GM12801 (cell line): ENCODE measurements at regions not wholly inside any gene's neighbourhood (a gene's known extent, or its start where the extent isn't known, plus 50 kb on each side); places are given as distances from the start of the nearest gene placed in this dataset.

ENCODE experiments used
- CTCF ChIP-seq: IDR thresholded peaks from one replicate; pipeline ENCODE4 v1.5.1; 2011; ENCODE audit warnings: control low read depth; ENCODE audit not compliant: insufficient read length; ENCODE audit errors: extremely low read depth

- no peak for TF ChIP-seq CTCF
Observed at GRCh38 chr18:1361936-1362335, 457.3 kb downstream of the ADCYAP1 start.

- TF ChIP-seq CTCF: no peak
Observed at GRCh38 chr18:1370552-1370951, 465.9 kb downstream of the ADCYAP1 start.

- no peak for TF ChIP-seq CTCF
Observed at GRCh38 chr18:1371724-1372123, 467.1 kb downstream of the ADCYAP1 start.

GRCh38 chr18:1383465-1383864 lies 478.8 kb downstream of the ADCYAP1 start:
- no peak for TF ChIP-seq CTCF

GRCh38 chr18:1392046-1392445 lies 487.4 kb downstream of the ADCYAP1 start:
- TF ChIP-seq CTCF: no peak

- TF ChIP-seq CTCF: no peak
Observed at GRCh38 chr18:1392865-1393734, 488.4 kb downstream of the ADCYAP1 start.

GRCh38 chr18:1393929-1394328 lies 489.3 kb downstream of the ADCYAP1 start:
- no peak for TF ChIP-seq CTCF
